HG02623 (cell line): ENCODE measurements at regions not wholly inside any gene's neighbourhood (a gene's known extent, or its start where the extent isn't known, plus 50 kb on each side); places are given as distances from the start of the nearest gene placed in this dataset.

Source experiments
- ATAC-seq: cut with Tn5 transposase; IDR thresholded peaks from one replicate; pipeline ENCODE4 v1.9.1; 2021; ENCODE audit warnings: moderate library complexity; ENCODE audit not compliant: unreplicated experiment

- ATAC-seq: no peak
These were observed 174.8 kb upstream of the DYNLRB2 start for GRCh38 chr16:80366023-80366422.

GRCh38 chr16:80362816-80363215, 178.0 kb upstream of the DYNLRB2 start:
- no peak for ATAC-seq

GRCh38 chr16:80356365-80356764, 184.4 kb upstream of the DYNLRB2 start:
- ATAC-seq: no peak

- ATAC-seq: no peak
These were observed 185.5 kb upstream of the DYNLRB2 start for GRCh38 chr16:80355335-80355734.

- ATAC-seq: no peak
These were observed 190.7 kb upstream of the DYNLRB2 start for GRCh38 chr16:80350061-80350460.

GRCh38 chr16:80347900-80348299, 192.9 kb upstream of the DYNLRB2 start:
- no peak for ATAC-seq

GRCh38 chr16:80347002-80347401, 193.8 kb upstream of the DYNLRB2 start:
- ATAC-seq: no peak

- ATAC-seq: no peak
These were observed 194.6 kb upstream of the DYNLRB2 start for GRCh38 chr16:80346111-80346632.

- no peak for ATAC-seq
These were observed 195.1 kb upstream of the DYNLRB2 start for GRCh38 chr16:80345701-80346100.

GRCh38 chr16:80344570-80344969, 196.2 kb upstream of the DYNLRB2 start:
- ATAC-seq: no peak

- ATAC-seq: no peak
These were observed 199.5 kb upstream of the DYNLRB2 start for GRCh38 chr16:80341263-80341662.

- no peak for ATAC-seq
These were observed 203.0 kb upstream of the DYNLRB2 start for GRCh38 chr16:80337786-80338185.

- no peak for ATAC-seq
These were observed 210.0 kb upstream of the DYNLRB2 start for GRCh38 chr16:80330803-80331202.

- ATAC-seq: no peak
These were observed 210.6 kb upstream of the DYNLRB2 start for GRCh38 chr16:80330150-80330549.

- no peak for ATAC-seq
These were observed 213.1 kb upstream of the DYNLRB2 start for GRCh38 chr16:80327740-80328139.

GRCh38 chr16:80324371-80324770, 216.4 kb upstream of the DYNLRB2 start:
- ATAC-seq: no peak

GRCh38 chr16:80323808-80324195, 217.0 kb upstream of the DYNLRB2 start:
- no peak for ATAC-seq

GRCh38 chr16:80323187-80323807, 217.5 kb upstream of the DYNLRB2 start:
- no peak for ATAC-seq

GRCh38 chr16:80319181-80319580, 221.6 kb upstream of the DYNLRB2 start:
- no peak for ATAC-seq

GRCh38 chr16:80318107-80318506, 222.7 kb upstream of the DYNLRB2 start:
- no peak for ATAC-seq

GRCh38 chr16:80317599-80318037, 223.2 kb upstream of the DYNLRB2 start:
- no peak for ATAC-seq

GRCh38 chr16:80317116-80317515, 223.7 kb upstream of the DYNLRB2 start:
- no peak for ATAC-seq

GRCh38 chr16:80314042-80314441, 226.8 kb upstream of the DYNLRB2 start:
- ATAC-seq: no peak
